ENCODE measurements at regions not wholly inside any gene's neighbourhood (a gene's known extent, or its start where the extent isn't known, plus 50 kb on each side); places are given as distances from the start of the nearest gene placed in this dataset.

- no peak overlapping the region for H3K27ac ChIP-seq
- TF ChIP-seq, protein P1, sequence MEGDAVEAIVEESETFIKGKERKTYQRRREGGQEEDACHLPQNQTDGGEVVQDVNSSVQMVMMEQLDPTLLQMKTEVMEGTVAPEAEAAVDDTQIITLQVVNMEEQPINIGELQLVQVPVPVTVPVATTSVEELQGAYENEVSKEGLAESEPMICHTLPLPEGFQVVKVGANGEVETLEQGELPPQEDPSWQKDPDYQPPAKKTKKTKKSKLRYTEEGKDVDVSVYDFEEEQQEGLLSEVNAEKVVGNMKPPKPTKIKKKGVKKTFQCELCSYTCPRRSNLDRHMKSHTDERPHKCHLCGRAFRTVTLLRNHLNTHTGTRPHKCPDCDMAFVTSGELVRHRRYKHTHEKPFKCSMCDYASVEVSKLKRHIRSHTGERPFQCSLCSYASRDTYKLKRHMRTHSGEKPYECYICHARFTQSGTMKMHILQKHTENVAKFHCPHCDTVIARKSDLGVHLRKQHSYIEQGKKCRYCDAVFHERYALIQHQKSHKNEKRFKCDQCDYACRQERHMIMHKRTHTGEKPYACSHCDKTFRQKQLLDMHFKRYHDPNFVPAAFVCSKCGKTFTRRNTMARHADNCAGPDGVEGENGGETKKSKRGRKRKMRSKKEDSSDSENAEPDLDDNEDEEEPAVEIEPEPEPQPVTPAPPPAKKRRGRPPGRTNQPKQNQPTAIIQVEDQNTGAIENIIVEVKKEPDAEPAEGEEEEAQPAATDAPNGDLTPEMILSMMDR (IDR thresholded peaks at IDR 0.05): no peak
- no peak for DNase-seq (ENCODE audit: low spot score)
- no peak overlapping the region for H3K4me3 ChIP-seq
Measured at GRCh38 chr2:34419856-34420255, 820.8 kb upstream of the FAM98A start.

DNA sequence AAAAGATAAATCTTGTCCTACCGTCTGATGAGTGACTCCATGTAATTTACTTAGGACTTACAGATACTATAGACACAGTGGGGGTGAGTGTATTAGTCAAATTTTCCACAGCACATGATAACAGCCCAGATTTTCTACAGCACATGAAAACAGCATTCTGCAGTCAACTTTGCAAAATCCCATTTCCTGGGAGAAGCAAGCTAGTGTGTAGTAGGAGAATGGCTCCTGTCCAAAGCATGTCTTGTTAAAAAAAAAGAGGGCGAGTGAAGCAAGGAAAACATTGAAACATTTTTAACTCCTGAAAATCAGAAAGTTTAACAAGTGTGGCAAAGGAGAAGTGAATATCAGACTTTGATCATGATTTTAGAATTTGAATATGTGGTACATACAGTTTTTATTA is 817.8 kb upstream of the FAM98A start:
- Histone ChIP-seq H3K4me3 (no peak overlapping the region), H3K27ac (no peak overlapping the region)
- TF ChIP-seq, protein P1 (IDR thresholded peaks at IDR 0.05): no peak
- DNase-seq (ENCODE audit: low spot score): no peak

DNA sequence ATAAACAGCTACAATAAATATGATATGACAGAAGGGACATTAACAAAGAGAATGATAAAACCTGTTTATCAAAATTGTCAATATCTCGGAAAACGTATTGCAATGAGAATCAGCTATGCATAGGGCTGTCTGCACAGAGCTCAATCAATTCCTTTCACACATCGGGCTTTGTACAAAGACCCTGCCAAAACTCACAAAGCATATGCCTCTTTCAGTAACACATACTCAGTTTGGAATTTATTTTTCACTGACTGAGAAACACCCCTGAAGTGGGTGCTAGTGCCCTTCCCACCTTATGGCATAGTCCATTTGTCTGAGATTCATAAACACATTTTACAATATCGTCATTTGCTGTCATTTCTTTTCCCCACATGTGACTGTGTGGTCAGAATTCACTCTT is 815.8 kb upstream of the FAM98A start:
- H3K4me3 ChIP-seq: no peak overlapping the region
- TF ChIP-seq, protein P1 (IDR thresholded peaks at IDR 0.05): no peak
- no peak for DNase-seq (ENCODE audit: low spot score)
- H3K27ac ChIP-seq: no peak overlapping the region

GRCh38 chr2:34408100-34408499 is 809.0 kb upstream of the FAM98A start:
- no peak for DNase-seq (ENCODE audit: low spot score)
- H3K27ac ChIP-seq: no peak overlapping the region
- TF ChIP-seq, protein P1 (IDR thresholded peaks at IDR 0.05): no peak
- no peak overlapping the region for H3K4me3 ChIP-seq

DNA sequence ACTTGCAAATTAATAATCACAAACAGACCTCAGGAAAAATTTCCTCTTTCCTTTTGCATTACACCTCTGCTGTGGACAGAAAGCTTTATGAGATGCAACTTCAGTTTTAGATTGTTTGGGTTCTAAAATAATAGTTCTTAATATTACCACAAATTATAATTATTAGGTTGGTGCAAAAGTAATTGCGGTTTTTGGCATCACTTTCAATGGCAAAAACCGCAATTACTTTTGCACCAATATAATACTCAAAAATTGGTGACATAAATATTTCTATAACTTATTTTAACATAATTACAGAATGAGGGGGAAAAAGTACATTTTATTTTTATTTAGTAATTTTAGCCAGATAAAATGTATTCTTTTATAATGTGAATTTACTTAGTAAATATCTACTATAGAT is 804.4 kb upstream of the FAM98A start:
- H3K27ac ChIP-seq: no peak overlapping the region
- no peak for DNase-seq (ENCODE audit: low spot score)
- TF ChIP-seq, protein P1 (IDR thresholded peaks at IDR 0.05): no peak
- H3K4me3 ChIP-seq: no peak overlapping the region

GRCh38 chr2:34402376-34402775 is 803.3 kb upstream of the FAM98A start:
- H3K4me3 ChIP-seq: no peak overlapping the region
- TF ChIP-seq, protein P1 (IDR thresholded peaks at IDR 0.05): no peak
- no peak for DNase-seq (ENCODE audit: low spot score)
- no peak overlapping the region for H3K27ac ChIP-seq

GRCh38 chr2:34401186-34401585 is 802.1 kb upstream of the FAM98A start:
- Histone ChIP-seq H3K4me3 (no peak overlapping the region), H3K27ac (no peak overlapping the region)
- DNase-seq (ENCODE audit: low spot score): no peak
- TF ChIP-seq, protein P1 (IDR thresholded peaks at IDR 0.05): no peak
